ENCODE measurements at regions not wholly inside any gene's neighbourhood (a gene's known extent, or its start where the extent isn't known, plus 50 kb on each side); places are given as distances from the start of the nearest gene placed in this dataset.
"Not testable (repeated sequence)": the region's sequence is repeated elsewhere in the genome, so short reads cannot be mapped to it uniquely, and the experiment has no call there.

- DNase-seq (ENCODE audit: low read depth, low spot score) = peak; percentile 26
These were observed 196.3 kb upstream of the SPRY1 start for GRCh38 chr4:123200051-123200940.

GRCh38 chr4:123204737-123205136 lies 191.9 kb upstream of the SPRY1 start:
- no peak for DNase-seq (ENCODE audit: low read depth, low spot score)
- H3K27ac ChIP-seq = no peak overlapping the region

More at GRCh38 chr4:123200051-123200940, 196.3 kb upstream of the SPRY1 start:
- no peak overlapping the region for H3K27ac ChIP-seq

GRCh38 chr4:123206016-123206415 lies 190.6 kb upstream of the SPRY1 start:
- H3K27ac ChIP-seq = no peak overlapping the region
- no peak for DNase-seq (ENCODE audit: low read depth, low spot score)

- H3K27ac ChIP-seq = no peak overlapping the region
- DNase-seq (ENCODE audit: low read depth, low spot score) = no peak
These were observed 187.2 kb upstream of the SPRY1 start for GRCh38 chr4:123209436-123209835.

- no peak overlapping the region for H3K27ac ChIP-seq
- DNase-seq (ENCODE audit: low read depth, low spot score) = no peak
These were observed 181.1 kb upstream of the SPRY1 start for GRCh38 chr4:123215536-123215935.

- H3K27ac ChIP-seq = no peak overlapping the region
- DNase-seq (ENCODE audit: low read depth, low spot score) = no peak
These were observed 180.1 kb upstream of the SPRY1 start for GRCh38 chr4:123216543-123216942.

- H3K27ac ChIP-seq = no peak overlapping the region
- DNase-seq (ENCODE audit: low read depth, low spot score) = no peak
These were observed 179.6 kb upstream of the SPRY1 start for GRCh38 chr4:123216946-123217345.

GRCh38 chr4:123217664-123218063 lies 178.9 kb upstream of the SPRY1 start:
- DNase-seq (ENCODE audit: low read depth, low spot score) = no peak

GRCh38 chr4:123218981-123219380 lies 177.6 kb upstream of the SPRY1 start:
- DNase-seq (ENCODE audit: low read depth, low spot score) = no peak
- no peak overlapping the region for H3K27ac ChIP-seq

More at GRCh38 chr4:123217664-123218063, 178.9 kb upstream of the SPRY1 start:
- no peak overlapping the region for H3K27ac ChIP-seq

- DNase-seq (ENCODE audit: low read depth, low spot score) = no peak
- no peak overlapping the region for H3K27ac ChIP-seq
These were observed 167.3 kb upstream of the SPRY1 start for GRCh38 chr4:123229286-123229685.

- no peak overlapping the region for H3K27ac ChIP-seq
- no peak for DNase-seq (ENCODE audit: low read depth, low spot score)
These were observed 166.5 kb upstream of the SPRY1 start for GRCh38 chr4:123230061-123230460.

- no peak overlapping the region for H3K27ac ChIP-seq
- DNase-seq (ENCODE audit: low read depth, low spot score) = no peak
These were observed 164.2 kb upstream of the SPRY1 start for GRCh38 chr4:123232439-123232838.

- H3K27ac ChIP-seq = no peak overlapping the region
- no peak for DNase-seq (ENCODE audit: low read depth, low spot score)
These were observed 163.3 kb upstream of the SPRY1 start for GRCh38 chr4:123233136-123233768.

GRCh38 chr4:123234955-123235354 lies 161.6 kb upstream of the SPRY1 start:
- no peak overlapping the region for H3K27ac ChIP-seq
- no peak for DNase-seq (ENCODE audit: low read depth, low spot score)

- DNase-seq (ENCODE audit: low read depth, low spot score) = no peak
- H3K27ac ChIP-seq = no peak overlapping the region
These were observed 161.2 kb upstream of the SPRY1 start for GRCh38 chr4:123235431-123235830.

- H3K27ac ChIP-seq = no peak overlapping the region
- DNase-seq (ENCODE audit: low read depth, low spot score) = no peak
These were observed 160.0 kb upstream of the SPRY1 start for GRCh38 chr4:123236606-123237005.

GRCh38 chr4:123240286-123240685 lies 156.3 kb upstream of the SPRY1 start:
- DNase-seq (ENCODE audit: low read depth, low spot score); H3K27ac ChIP-seq: not testable (repeated sequence)

- DNase-seq (ENCODE audit: low read depth, low spot score); H3K27ac ChIP-seq: not testable (repeated sequence)
These were observed 153.4 kb upstream of the SPRY1 start for GRCh38 chr4:123243220-123243619.

- peak; percentile 22 for DNase-seq (ENCODE audit: low read depth, low spot score)
- no peak overlapping the region for H3K27ac ChIP-seq
These were observed 152.5 kb upstream of the SPRY1 start for GRCh38 chr4:123244137-123244536.

- DNase-seq (ENCODE audit: low read depth, low spot score) = no peak
- no peak overlapping the region for H3K27ac ChIP-seq
These were observed 150.5 kb upstream of the SPRY1 start for GRCh38 chr4:123246085-123246484.

GRCh38 chr4:123248085-123248659 lies 148.4 kb upstream of the SPRY1 start:
- DNase-seq (ENCODE audit: low read depth, low spot score) = no peak
- no peak overlapping the region for H3K27ac ChIP-seq
